Kidney glomerular epithelial cell (primary cell): ENCODE measurements at regions not wholly inside any gene's neighbourhood (a gene's known extent, or its start where the extent isn't known, plus 50 kb on each side); places are given as distances from the start of the nearest gene placed in this dataset.
"Not testable (repeated sequence)": the region's sequence is repeated elsewhere in the genome, so short reads cannot be mapped to it uniquely, and the experiment has no call there.

Experiments
- DNase-seq: peaks from one replicate; lab custom pipeline; 2025; lab: John Stamatoyannopoulos, UW

- DNase-seq, result no peak
Observed at GRCh38 chr9:1115370-1115769, 65.2 kb downstream of the DMRT2 start.

- no peak for DNase-seq
Observed at GRCh38 chr9:1117439-1117838, 67.3 kb downstream of the DMRT2 start.

DNA sequence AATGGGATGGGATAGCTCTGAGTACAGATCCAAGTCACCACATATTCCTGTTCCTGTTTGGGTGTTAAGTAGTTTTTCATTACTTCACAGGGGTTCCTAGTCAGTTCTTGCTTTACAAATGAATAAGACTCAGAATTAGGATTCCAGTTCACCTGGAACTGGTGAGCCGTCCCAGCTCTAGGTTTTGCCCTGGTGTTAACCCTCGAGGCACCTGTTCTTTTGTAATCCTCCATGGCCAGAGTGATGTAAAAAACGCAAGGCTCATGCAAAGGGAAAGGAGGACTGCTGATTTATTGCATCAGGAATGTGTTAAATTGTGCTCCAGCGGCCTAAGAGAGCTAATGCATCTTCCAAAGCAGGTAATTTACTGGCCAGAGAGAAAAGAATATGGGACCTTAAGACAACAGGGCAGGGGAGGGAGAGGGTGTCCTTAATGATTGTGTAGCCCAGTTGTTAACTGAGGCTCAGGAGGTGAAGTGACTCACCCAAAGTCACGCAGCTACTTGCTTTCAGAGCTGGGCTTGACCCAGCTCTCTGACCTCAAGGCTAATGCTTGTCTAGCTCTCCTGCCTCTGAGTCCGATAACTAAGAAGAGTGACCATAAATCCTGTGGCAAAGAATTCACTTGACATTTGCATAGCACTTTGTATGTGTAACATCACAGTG lies 70.5 kb downstream of the DMRT2 start:
- no peak for DNase-seq

DNA sequence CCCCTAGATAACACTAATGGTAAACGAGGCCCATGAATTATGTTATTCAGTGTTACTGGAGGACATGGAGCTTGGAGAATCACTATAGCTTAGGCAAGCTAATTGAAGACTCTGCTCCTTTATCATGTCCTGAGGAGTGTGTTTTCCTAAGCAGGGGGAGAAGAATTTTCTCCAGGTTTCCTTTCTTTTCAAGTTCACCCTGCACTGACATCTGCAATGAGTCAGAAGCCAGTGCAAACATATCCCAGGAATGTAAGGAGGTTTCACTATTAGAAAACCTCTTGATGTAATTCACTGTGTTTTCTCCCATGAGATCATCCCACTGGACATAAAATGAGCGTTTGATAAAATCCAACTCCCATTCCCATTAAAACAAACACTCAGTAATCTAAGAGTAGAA lies 75.6 kb downstream of the DMRT2 start:
- peak; percentile 88 for DNase-seq

- no peak for DNase-seq
Observed at GRCh38 chr9:1128046-1128445, 77.9 kb downstream of the DMRT2 start.

DNA sequence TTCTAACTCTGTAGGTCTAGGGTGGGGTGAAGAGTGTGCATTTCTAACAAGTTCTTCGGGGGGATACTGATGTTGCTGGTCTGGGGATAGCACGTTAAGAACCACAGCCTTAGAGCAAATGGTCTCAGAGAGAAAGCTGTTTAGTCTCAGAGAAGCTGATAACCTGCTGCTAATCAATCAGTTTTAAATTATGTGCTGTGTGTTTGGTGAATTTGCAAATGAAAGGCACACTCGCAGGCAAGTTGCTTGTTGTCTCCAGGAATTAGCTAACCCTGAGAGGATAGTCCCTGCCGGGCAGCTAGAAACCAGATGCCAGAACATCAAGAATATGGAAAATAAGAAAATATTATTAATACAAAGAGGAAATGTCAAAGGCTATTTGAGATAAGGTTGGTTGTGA lies 79.2 kb downstream of the DMRT2 start:
- DNase-seq, result no peak

GRCh38 chr9:1140057-1140456 lies 89.9 kb downstream of the DMRT2 start:
- DNase-seq, result no peak

- no peak for DNase-seq
Observed at GRCh38 chr9:1151691-1152090, 101.5 kb downstream of the DMRT2 start.

GRCh38 chr9:1152171-1152570 lies 102.0 kb downstream of the DMRT2 start:
- no peak for DNase-seq

DNA sequence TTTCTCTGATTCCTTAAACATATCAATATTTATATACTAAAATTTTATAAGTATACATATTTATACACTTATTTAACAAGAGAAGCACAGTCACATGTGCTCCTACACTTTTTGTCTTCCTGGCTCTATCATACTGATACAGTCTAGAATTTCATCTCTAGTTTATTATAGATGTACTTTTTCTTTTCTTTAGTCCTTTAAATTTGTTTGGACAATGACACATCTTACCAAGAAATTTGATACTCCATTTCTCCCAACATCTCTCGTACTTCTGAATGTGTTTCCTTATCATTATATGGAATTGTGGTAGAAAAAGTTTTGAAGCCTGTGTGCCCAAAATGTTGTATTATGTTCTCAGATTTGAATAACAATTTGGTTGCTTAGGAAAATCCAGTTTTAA lies 104.6 kb downstream of the DMRT2 start:
- no peak for DNase-seq

GRCh38 chr9:1155602-1156001 lies 105.4 kb downstream of the DMRT2 start:
- DNase-seq, result no peak

- no peak for DNase-seq
Observed at GRCh38 chr9:1156794-1157550, 106.8 kb downstream of the DMRT2 start.

- DNase-seq, result no peak
Observed at GRCh38 chr9:1157836-1158235, 107.7 kb downstream of the DMRT2 start.

GRCh38 chr9:1170918-1171317 lies 120.8 kb downstream of the DMRT2 start:
- DNase-seq, result no peak

- no peak for DNase-seq
Observed at GRCh38 chr9:1171546-1171945, 121.4 kb downstream of the DMRT2 start.

DNA sequence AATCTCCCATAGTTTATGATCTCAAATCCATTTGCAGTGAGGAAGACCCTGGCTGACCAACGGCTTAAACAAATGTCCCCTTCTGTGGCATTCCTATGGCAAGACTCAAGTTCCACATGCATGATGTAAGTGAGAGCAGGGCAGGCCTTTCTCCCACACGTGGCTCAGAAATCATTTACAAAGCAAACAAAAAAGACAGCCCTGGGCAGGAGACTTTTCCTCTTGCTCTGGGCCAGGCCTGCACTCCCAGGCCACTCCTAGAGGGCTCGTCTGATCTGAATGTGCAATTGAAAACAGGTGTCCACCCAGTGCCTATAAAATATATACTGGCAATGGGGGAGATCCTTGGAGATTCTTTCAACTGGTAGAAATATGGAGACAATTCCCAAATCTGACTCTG lies 123.1 kb downstream of the DMRT2 start:
- peak; percentile 17 for DNase-seq

DNA sequence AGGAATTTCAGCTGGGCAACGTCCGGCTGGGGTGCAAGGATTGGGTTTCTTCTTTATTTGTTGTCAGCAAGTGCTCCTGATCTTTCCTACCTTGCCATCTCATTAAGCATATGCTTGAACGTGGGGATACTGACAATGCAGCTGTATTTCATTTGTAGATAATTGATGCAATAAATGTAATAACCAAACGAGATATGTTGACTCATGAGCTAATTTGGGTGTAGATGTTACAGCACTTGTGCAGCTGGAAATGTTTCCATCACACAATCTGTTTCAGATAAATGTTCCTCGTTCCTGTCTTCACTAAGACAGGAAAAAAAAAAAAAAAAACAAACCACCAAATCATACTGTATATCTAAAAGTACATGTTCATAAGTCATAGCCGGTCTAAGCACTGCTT lies 123.8 kb downstream of the DMRT2 start:
- no peak for DNase-seq

DNA sequence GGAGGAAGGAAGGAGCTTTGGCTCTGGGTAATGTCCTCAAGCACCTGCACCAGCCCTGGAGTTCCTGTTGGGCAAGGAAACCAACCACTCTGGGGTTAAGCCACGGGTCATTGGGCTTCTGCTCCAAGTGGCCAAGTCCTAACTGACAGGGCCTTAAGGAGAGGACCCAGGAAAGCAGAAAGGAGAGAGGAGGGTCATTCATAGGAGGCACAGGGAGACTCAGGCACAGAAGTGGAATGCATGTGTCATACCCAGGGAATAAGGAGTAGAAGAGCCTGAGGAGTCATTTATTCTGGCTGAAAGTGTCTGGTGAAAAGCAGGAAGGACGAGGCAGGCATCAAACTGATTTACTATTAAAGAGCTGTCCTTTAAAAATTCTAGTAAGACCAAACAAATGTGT lies 129.2 kb downstream of the DMRT2 start:
- DNase-seq, result no peak

DNA sequence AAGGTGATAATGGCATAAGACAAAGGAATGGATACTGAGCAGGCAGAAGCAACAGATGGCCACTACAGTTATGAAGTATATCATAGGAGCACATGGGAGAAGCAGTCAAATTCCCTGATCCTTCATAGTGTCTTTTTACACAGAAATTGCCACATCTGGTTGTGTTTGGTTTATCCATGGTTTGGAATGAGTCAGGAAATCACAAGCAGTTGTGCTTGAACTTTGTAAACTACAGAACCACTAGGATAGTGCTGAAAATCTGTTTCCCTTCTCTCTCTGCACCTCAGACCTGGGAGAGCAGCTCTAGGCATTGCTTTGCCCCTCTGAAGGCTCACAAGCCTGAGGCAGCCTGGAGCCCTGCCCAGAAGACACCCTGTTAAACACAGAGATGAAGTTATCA lies 134.0 kb downstream of the DMRT2 start:
- no peak for DNase-seq

- not testable (repeated sequence) for DNase-seq
Observed at GRCh38 chr9:1187137-1187536, 137.0 kb downstream of the DMRT2 start.

DNA sequence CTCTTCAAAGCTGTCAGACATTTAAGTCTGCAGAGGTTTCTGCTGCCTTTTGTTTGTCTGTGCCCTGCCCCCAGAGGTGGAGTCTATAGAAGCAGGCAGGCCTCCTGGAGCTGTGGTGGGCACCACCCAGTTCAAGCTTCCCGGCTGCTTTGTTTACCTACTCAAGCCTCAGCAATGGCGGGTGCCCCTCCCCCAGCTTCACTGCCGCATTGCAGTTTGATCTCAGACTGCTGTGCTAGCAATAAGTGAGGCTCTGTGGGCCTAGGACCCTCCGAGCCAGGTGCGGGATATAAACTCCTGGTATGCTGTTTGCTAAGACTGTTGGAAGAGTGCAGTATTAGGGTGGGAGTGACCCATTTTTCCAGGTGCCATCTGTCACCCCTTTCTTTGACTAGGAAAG lies 145.5 kb downstream of the DMRT2 start:
- DNase-seq, result not testable (repeated sequence)

DNA sequence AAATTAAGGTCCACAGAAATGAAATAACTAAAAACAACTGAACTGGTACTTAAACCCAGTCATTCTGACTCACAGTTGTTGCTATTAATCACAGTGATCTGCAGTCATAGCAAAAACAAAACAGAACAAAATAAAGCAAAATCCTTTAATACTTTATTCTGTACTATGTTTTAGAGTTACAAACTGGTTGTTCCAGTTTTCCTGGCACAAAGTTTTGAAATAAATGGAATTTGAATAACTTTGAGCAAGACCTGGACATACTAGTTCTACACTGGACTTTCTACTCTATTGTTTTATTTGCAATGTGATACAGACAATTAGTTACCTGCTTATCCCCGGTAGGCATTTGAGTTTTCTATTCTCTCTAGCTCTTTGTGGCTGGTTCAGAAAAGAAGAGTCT lies 147.9 kb downstream of the DMRT2 start:
- peak; percentile 28 for DNase-seq

- no peak for DNase-seq
Observed at GRCh38 chr9:1200847-1201251, 150.7 kb downstream of the DMRT2 start.

DNA sequence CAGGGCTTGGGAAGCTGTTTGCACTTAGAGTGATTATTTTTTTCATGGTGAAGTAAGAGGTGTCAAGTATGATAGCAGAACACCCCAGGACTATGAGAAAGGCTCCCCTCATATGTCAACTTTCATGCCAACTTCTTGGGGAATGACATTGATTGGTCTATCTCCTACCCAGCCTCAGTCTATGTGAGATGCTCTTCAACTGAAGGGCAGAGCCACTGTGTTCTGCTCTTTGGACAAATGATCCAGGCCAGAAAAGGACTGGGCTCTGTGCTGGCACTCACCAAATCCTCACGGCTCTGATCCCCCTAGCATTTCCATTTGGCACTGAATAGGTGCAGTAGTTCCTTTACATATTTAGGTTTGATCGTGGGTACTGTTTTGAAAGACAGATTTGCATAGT lies 151.1 kb downstream of the DMRT2 start:
- no peak for DNase-seq
